ENCODE measurements at regions not wholly inside any gene's neighbourhood (a gene's known extent, or its start where the extent isn't known, plus 50 kb on each side); places are given as distances from the start of the nearest gene placed in this dataset.

DNA sequence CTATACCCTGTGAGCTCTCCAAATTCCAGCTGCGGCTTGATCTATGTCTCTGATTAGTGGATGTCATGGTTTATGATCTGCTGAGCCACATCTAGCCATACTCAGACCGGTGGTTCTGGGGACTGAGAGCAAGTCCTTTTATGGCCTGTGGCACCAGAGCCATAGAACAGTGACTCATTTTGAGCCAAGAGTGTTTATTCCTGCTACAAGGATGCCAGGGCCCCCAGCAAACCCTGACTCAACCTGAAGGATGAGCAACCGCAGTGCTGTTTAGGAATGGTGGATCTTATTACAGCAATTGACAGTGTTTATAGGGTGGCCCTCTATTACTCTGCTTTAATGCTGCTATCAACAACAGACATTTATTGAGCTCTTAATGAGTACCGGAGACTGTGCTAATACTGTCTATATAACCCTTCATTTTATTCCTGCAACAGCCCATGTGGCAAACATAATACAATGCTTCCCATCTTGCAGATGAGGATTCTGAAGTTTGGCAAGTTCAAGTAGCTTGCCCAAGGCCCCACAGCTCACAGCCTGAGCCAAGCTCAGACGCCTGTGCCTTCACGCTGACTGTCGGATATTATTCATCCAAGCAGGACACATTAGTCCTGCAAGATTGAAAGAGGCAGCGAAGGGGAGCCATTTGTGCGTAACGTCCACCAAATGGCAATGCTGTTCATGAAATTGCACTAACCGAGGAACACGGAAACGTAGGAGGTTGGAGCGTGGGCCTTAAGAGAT is 273.6 kb upstream of the PWP1 start:
- intact Hi-C loops (cut with DNase I) = no loop called here
- WGBS = 92% methylated on average over 14 of the region's 14 CpGs
- H3K4me3 ChIP-seq (ENCODE audit: low read length) = no peak overlapping the region
- DNase-seq (no peak), ATAC-seq (no peak)
- H3K27ac ChIP-seq (ENCODE audit: low read length) = no peak overlapping the region
- no peaks in the 10 kb centered on the region for H3K9me3 ChIP-seq (ENCODE audit: control insufficient read depth, low read length)
- H3K27me3 ChIP-seq (ENCODE audit: control insufficient read depth, insufficient read depth) = no peaks in the 10 kb centered on the region
- H3K4me1 ChIP-seq (ENCODE audit: control insufficient read depth, insufficient read depth, low read length) = no peaks in the 10 kb centered on the region

DNA sequence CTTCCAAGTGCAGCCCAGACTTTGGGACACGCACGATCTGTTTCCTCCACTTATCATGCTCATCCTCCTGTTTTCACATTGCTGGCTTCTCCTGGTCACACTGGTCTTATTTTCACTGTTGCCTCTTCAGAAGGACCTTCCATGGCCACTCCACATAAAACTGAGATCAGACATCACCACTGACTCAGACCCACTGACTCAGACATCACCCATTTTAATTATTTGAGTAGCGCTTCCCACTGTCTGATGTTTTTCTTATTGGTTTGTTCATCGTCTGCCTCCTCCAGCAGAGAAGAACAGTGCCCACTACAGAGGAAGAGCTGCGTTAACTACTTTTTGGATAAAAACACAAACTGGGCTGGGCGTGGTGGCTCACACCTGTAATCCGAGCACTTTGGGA is 270.5 kb upstream of the PWP1 start:
- Histone ChIP-seq H3K9me3 (ENCODE audit: control insufficient read depth, low read length) (no peaks in the 10 kb centered on the region), H3K4me3 (ENCODE audit: low read length) (no peak overlapping the region), H3K27me3 (ENCODE audit: control insufficient read depth, insufficient read depth) (no peaks in the 10 kb centered on the region), H3K27ac (ENCODE audit: low read length) (no peak overlapping the region), H3K4me1 (ENCODE audit: control insufficient read depth, insufficient read depth, low read length) (no peaks in the 10 kb centered on the region)
- 81% methylated on average over 7 of the region's 7 CpGs for WGBS
- DNase-seq = no peak
- intact Hi-C loops (cut with DNase I) = no loop called here
- ATAC-seq = no peak

DNA sequence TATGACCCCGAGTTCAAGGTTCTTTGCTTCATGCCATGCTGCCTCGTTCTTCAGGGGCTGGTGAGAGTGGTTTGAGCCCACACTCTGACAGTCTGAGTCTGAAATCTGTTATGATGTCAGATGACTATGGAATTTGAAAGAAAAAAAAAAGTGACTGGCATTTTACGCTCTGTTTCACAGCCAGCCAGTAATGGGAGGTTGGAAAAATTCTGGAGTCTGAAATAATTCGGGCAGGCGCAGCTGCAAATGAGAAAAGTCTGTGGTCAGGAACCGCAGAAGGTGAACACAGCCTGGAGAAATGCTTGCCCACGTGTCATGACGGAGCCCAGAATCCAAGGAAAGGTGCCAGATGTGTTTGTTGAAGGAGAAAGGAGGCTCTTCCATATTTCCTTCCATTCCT is 269.8 kb upstream of the PWP1 start:
- DNase-seq (no peak), ATAC-seq (no peak)
- no peaks in the 10 kb centered on the region for H3K27me3 ChIP-seq (ENCODE audit: control insufficient read depth, insufficient read depth)
- no peaks in the 10 kb centered on the region for H3K4me1 ChIP-seq (ENCODE audit: control insufficient read depth, insufficient read depth, low read length)
- no peak overlapping the region for H3K4me3 ChIP-seq (ENCODE audit: low read length)
- H3K9me3 ChIP-seq (ENCODE audit: control insufficient read depth, low read length) = no peaks in the 10 kb centered on the region
- intact Hi-C loops (cut with DNase I) = no loop called here
- 84% methylated on average over 8 of the region's 8 CpGs for WGBS
- H3K27ac ChIP-seq (ENCODE audit: low read length) = no peak overlapping the region

DNA sequence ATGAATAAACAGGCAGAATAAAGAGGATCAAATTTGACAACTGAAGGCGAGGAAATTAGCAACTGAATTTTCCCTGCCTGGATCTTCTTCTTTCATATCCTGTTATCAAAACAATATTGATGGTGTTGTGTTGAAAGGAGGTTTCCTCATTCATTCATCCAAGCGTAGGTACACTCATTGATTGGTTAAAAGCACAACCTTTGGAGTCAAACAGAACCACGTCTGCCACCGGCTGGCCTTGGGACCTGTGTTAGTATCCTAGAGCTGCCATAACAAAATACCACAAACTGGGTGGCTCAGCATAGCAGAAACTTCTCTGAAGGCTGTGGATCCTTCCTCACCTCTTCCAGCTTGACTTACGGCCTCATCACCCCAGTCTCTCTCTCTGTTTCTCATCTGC is 268.6 kb upstream of the PWP1 start:
- no peak for DNase-seq
- Histone ChIP-seq H3K4me1 (ENCODE audit: control insufficient read depth, insufficient read depth, low read length) (no peaks in the 10 kb centered on the region), H3K9me3 (ENCODE audit: control insufficient read depth, low read length) (no peaks in the 10 kb centered on the region), H3K27me3 (ENCODE audit: control insufficient read depth, insufficient read depth) (no peaks in the 10 kb centered on the region), H3K27ac (ENCODE audit: low read length) (no peak overlapping the region), H3K4me3 (ENCODE audit: low read length) (no peak overlapping the region)
- intact Hi-C loops (cut with DNase I) = no loop called here
- 87% methylated on average over 5 of the region's 5 CpGs for WGBS
- no peak for ATAC-seq

DNA sequence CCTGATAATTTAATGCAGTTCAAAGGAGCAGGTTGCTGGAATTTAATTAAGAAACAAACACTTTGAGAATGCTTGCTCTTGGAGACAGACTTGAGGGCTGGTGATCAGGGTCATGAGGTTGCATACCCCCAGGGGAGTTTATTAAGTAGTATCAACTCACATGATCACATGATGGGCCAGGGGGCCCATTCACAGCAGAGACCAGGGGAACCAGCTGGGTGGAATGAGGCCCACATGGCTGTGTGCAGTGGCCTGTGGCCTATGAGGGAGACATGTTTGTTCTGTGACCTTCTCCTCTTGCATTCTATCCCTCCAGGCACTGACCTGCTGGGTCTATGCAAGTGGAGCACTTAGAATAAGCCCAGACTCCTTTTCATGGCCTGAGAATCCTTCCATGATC is 266.6 kb upstream of the PWP1 start:
- H3K4me3 ChIP-seq (ENCODE audit: low read length) = no peak overlapping the region
- H3K4me1 ChIP-seq (ENCODE audit: control insufficient read depth, insufficient read depth, low read length) = no peaks in the 10 kb centered on the region
- intact Hi-C loops (cut with DNase I) = no loop called here
- no peaks in the 10 kb centered on the region for H3K9me3 ChIP-seq (ENCODE audit: control insufficient read depth, low read length)
- DNase-seq (no peak), ATAC-seq (no peak)
- no peak overlapping the region for H3K27ac ChIP-seq (ENCODE audit: low read length)
- H3K27me3 ChIP-seq (ENCODE audit: control insufficient read depth, insufficient read depth) = no peaks in the 10 kb centered on the region

DNA sequence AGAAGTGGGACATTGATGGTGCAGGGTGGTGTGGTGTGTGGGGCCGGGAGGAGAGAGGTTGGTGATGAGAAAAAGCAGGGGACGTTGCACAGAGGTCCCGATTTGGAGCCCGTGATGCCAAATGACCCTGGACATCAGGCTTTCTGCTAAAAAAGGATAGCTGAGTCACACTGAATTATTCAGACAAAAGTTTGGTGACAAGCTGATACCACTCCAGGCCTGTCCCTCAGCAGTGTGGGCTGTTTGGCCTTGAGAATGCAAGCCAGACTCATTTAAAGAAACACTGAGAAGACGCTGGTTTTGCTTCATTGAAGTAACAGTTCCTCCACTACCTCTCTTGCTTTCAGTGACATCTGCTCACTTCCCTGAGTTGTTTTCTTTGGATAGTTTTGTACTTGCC is 262.1 kb upstream of the PWP1 start:
- WGBS = 60% methylated on average over 5 of the region's 5 CpGs
- no peaks in the 10 kb centered on the region for H3K27me3 ChIP-seq (ENCODE audit: control insufficient read depth, insufficient read depth)
- no peak for DNase-seq
- ATAC-seq = no peak
- intact Hi-C loops (cut with DNase I) = no loop called here
- no peak overlapping the region for H3K27ac ChIP-seq (ENCODE audit: low read length)
- no peaks in the 10 kb centered on the region for H3K4me1 ChIP-seq (ENCODE audit: control insufficient read depth, insufficient read depth, low read length)
- H3K9me3 ChIP-seq (ENCODE audit: control insufficient read depth, low read length) = no peaks in the 10 kb centered on the region
- no peak overlapping the region for H3K4me3 ChIP-seq (ENCODE audit: low read length)

DNA sequence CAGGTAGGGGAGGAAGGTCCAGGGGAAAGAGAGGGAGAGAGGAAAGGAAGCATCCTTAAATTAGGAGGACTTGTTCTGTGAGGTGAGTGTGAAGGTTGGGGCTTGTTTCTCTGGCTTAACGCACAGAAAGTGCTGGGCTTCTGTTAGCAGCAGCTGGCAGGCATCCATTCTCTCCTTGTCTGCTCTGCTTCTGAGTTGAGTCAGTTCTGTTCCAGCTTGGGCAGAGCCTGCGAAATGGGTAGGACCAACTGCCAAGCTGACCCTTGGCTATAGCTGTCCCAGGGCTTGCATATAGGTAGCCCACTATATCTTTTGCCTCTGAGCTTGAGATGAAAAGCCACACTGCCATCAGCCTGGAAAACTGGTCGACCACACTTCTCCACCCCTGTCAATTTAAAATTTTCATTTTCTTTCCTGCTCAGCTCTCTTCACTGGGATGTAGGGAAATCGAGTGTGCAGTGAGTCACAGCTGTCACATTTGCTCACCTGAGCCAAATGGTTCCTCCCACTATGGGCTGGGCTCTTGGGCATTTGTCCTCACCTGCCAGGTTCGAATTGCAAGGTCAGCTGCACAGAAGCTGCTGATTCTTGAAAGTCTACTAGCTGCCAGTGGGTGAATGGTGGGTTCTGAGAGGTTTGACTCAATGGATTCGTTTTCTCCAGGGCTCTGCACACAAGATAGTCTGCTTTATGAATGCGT is 256.4 kb upstream of the PWP1 start:
- no peak for DNase-seq
- H3K9me3 ChIP-seq (ENCODE audit: control insufficient read depth, low read length) = no peaks in the 10 kb centered on the region
- H3K4me1 ChIP-seq (ENCODE audit: control insufficient read depth, insufficient read depth, low read length) = no peaks in the 10 kb centered on the region
- 66% methylated on average over 7 of the region's 7 CpGs for WGBS
- ATAC-seq = no peak
- no peak overlapping the region for H3K27ac ChIP-seq (ENCODE audit: low read length)
- H3K4me3 ChIP-seq (ENCODE audit: low read length) = no peak overlapping the region
- intact Hi-C loops (cut with DNase I) = no loop called here
- H3K27me3 ChIP-seq (ENCODE audit: control insufficient read depth, insufficient read depth) = no peaks in the 10 kb centered on the region

DNA sequence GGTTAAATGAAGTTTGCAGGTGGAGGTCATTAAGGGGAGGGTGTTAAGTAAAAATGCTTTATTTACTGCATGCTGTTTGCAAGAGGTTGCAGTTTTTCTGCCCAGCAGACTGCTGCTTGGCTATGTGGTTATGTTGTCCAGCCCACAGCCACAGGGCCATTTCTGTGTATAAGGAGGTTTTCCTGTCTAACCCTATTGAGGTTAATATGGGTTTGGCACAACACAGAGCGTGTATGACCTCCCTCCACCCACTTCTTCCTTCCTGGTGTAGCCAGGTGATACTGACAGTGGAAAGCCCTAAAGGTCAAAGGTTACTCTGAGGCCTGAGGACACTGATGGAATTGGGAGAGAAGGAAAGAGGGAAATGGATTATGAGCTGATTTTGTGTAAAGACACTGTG is 253.7 kb upstream of the PWP1 start:
- Histone ChIP-seq H3K4me3 (ENCODE audit: low read length) (no peak overlapping the region), H3K9me3 (ENCODE audit: control insufficient read depth, low read length) (no peaks in the 10 kb centered on the region), H3K4me1 (ENCODE audit: control insufficient read depth, insufficient read depth, low read length) (no peaks in the 10 kb centered on the region), H3K27ac (ENCODE audit: low read length) (no peak overlapping the region), H3K27me3 (ENCODE audit: control insufficient read depth, insufficient read depth) (no peaks in the 10 kb centered on the region)
- DNase-seq = no peak
- WGBS = 56% methylated on average over 1 of the region's 1 CpG
- ATAC-seq = no peak
- intact Hi-C loops (cut with DNase I) = no loop called here

DNA sequence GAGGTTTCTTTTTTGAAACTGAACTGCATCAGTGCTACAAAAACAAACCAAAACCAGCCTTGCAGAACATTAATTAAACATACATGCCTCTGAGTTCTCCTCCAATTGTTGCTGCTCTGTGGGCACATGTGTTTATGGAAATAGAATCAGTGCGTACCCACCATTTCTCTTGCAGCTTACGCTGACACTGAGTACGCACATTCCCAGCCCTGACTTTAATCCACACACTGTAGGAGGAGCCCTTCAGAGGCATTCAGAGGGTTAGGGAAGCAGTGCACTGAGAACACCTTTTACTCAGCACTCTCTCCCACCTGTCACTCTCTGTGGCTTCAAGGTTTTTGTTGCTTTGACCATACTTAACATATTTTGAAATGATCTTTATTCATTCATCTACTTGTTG is 250.5 kb upstream of the PWP1 start:
- intact Hi-C loops (cut with DNase I) = no loop called here
- H3K27ac ChIP-seq (ENCODE audit: low read length) = no peak overlapping the region
- H3K27me3 ChIP-seq (ENCODE audit: control insufficient read depth, insufficient read depth) = no peaks in the 10 kb centered on the region
- WGBS = 86% methylated on average over 3 of the region's 3 CpGs
- DNase-seq = no peak
- H3K4me1 ChIP-seq (ENCODE audit: control insufficient read depth, insufficient read depth, low read length) = no peaks in the 10 kb centered on the region
- H3K4me3 ChIP-seq (ENCODE audit: low read length) = no peak overlapping the region
- ATAC-seq = no peak
- no peaks in the 10 kb centered on the region for H3K9me3 ChIP-seq (ENCODE audit: control insufficient read depth, low read length)

DNA sequence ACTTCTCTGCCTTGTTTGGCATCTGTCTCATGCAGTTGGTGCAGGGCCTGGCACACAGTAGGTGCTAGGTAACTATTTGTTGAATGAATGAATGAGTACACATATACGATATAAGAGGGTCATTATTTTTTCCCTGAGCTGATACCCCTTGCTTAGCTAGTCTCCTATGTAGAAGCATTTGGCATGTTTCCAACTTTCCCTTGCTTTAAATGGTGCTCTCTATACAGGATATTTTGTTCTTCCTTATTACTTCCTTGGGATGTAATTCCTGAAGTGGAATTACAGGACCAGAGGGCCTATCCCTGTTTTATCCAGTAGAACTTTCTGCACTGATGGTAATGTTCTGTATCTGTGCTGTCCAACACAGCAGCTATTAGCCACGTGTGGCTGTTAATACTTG is 250.1 kb upstream of the PWP1 start:
- no peak overlapping the region for H3K4me3 ChIP-seq (ENCODE audit: low read length)
- no peak overlapping the region for H3K27ac ChIP-seq (ENCODE audit: low read length)
- WGBS = 52% methylated on average over 2 of the region's 2 CpGs
- DNase-seq = no peak
- no peaks in the 10 kb centered on the region for H3K9me3 ChIP-seq (ENCODE audit: control insufficient read depth, low read length)
- H3K27me3 ChIP-seq (ENCODE audit: control insufficient read depth, insufficient read depth) = no peaks in the 10 kb centered on the region
- H3K4me1 ChIP-seq (ENCODE audit: control insufficient read depth, insufficient read depth, low read length) = no peaks in the 10 kb centered on the region
- no peak for ATAC-seq
- intact Hi-C loops (cut with DNase I) = no loop called here

DNA sequence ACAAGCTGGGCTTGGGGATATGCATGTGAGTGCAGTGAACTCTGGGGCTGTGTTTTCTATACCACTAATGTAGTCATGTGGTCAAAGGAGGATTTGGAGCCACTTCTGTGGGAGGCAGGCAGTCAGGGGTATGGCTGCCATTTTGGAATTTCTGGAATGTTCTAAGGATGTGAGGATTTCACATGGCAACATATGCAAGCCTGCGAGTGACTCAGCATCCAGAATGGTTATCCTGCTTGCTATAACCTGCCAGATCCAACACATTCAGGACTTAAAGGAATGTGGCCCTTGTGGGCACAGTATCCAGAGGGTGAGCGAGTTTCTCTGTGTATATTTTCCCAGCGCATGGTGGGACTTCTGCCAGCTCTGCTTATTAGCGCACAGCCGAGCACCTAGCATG is 249.2 kb upstream of the PWP1 start:
- ATAC-seq (no peak), DNase-seq (no peak)
- H3K27me3 ChIP-seq (ENCODE audit: control insufficient read depth, insufficient read depth) = no peaks in the 10 kb centered on the region
- H3K27ac ChIP-seq (ENCODE audit: low read length) = no peak overlapping the region
- WGBS = 77% methylated on average over 5 of the region's 5 CpGs
- no peaks in the 10 kb centered on the region for H3K4me1 ChIP-seq (ENCODE audit: control insufficient read depth, insufficient read depth, low read length)
- intact Hi-C loops (cut with DNase I) = no loop called here
- no peak overlapping the region for H3K4me3 ChIP-seq (ENCODE audit: low read length)
- H3K9me3 ChIP-seq (ENCODE audit: control insufficient read depth, low read length) = no peaks in the 10 kb centered on the region

DNA sequence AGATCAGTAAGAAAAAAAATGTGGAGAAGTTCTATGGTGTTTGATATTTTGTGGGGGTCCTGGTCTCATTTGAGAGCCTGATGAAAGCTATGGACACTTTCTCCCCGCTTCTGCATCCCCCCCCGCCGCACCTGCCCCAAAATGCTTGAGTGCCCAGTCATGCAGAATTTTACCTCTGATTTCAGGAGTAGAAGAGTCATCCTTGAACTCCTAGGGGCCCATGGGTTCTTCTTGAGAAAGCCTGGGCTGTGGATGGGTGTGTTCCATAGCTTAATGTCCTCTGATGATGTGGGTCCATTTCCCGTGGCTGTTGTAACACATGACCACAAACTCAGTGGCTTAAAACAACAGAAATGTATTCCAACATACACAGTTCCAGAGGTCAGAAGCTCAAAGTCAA is 248.8 kb upstream of the PWP1 start:
- no peaks in the 10 kb centered on the region for H3K4me1 ChIP-seq (ENCODE audit: control insufficient read depth, insufficient read depth, low read length)
- intact Hi-C loops (cut with DNase I) = no loop called here
- H3K27ac ChIP-seq (ENCODE audit: low read length) = no peak overlapping the region
- H3K27me3 ChIP-seq (ENCODE audit: control insufficient read depth, insufficient read depth) = no peaks in the 10 kb centered on the region
- no peak for DNase-seq
- no peaks in the 10 kb centered on the region for H3K9me3 ChIP-seq (ENCODE audit: control insufficient read depth, low read length)
- 94% methylated on average over 4 of the region's 4 CpGs for WGBS
- no peak for ATAC-seq
- no peak overlapping the region for H3K4me3 ChIP-seq (ENCODE audit: low read length)
